ENCODE measurements at regions not wholly inside any gene's neighbourhood (a gene's known extent, or its start where the extent isn't known, plus 50 kb on each side); places are given as distances from the start of the nearest gene placed in this dataset.

- no peak for TF ChIP-seq CTCF (IDR thresholded peaks at IDR 0.05 in 8 of 11, conservative IDR thresholded peaks at IDR 0.05 in 3 of 11)
- TF ChIP-seq POLR2AphosphoS5 (IDR thresholded peaks at IDR 0.05) = no peak
- no peak for TF ChIP-seq POLR2A (IDR thresholded peaks at IDR 0.05)
Observed at GRCh38 chr3:118578559-118578958, 456.1 kb downstream of the IGSF11 start.

Data from spleen (tissue), 7 donors.